ENCODE measurements at regions not wholly inside any gene's neighbourhood (a gene's known extent, or its start where the extent isn't known, plus 50 kb on each side); places are given as distances from the start of the nearest gene placed in this dataset.

GRCh38 chr5:121692158-121692557 is 159.5 kb upstream of the FTMT start:
- no peak for TF ChIP-seq CTCF (IDR thresholded peaks at IDR 0.05; ENCODE audit: low read depth, low read length)
- Histone ChIP-seq H3K4me1 (peaks cover 7% of the 10 kb centered on the region; the same call in 1 of the 2 replicates), H3K36me3 (no peaks in the 10 kb centered on the region)

GRCh38 chr5:121693864-121694263 is 157.8 kb upstream of the FTMT start:
- Histone ChIP-seq H3K9me3 (no peaks in the 10 kb centered on the region), H3K27me3 (no peaks in the 10 kb centered on the region), H3K36me3 (no peaks in the 10 kb centered on the region), H3K4me3 (ENCODE audit: low read depth, low read length) (no peak overlapping the region), H3K4me1 (peaks cover 10% of the 10 kb centered on the region; the same call in 1 of the 2 replicates)
- TF ChIP-seq CTCF (IDR thresholded peaks at IDR 0.05; ENCODE audit: low read depth, low read length), result no peak
- DNase-seq, result no peak

More at GRCh38 chr5:121692158-121692557, 159.5 kb upstream of the FTMT start:
- DNase-seq, result no peak
- no peak overlapping the region for H3K4me3 ChIP-seq (ENCODE audit: low read depth, low read length)
- no peaks in the 10 kb centered on the region for H3K27me3 ChIP-seq
- no peaks in the 10 kb centered on the region for H3K9me3 ChIP-seq

GRCh38 chr5:121695307-121695706 is 156.4 kb upstream of the FTMT start:
- no peak overlapping the region for H3K4me3 ChIP-seq (ENCODE audit: low read depth, low read length)
- H3K4me1 ChIP-seq, result peaks cover 14% of the 10 kb centered on the region; the same call in 1 of the 2 replicates
- no peak for TF ChIP-seq CTCF (IDR thresholded peaks at IDR 0.05; ENCODE audit: low read depth, low read length)
- H3K36me3 ChIP-seq, result no peaks in the 10 kb centered on the region
- DNase-seq, result no peak
- no peaks in the 10 kb centered on the region for H3K9me3 ChIP-seq
- no peaks in the 10 kb centered on the region for H3K27me3 ChIP-seq

- H3K4me3 ChIP-seq (ENCODE audit: low read depth, low read length), result no peak overlapping the region
- H3K4me1 ChIP-seq, result peaks cover 7% of the 10 kb centered on the region; the same call in 1 of the 2 replicates
- no peak for TF ChIP-seq CTCF (IDR thresholded peaks at IDR 0.05; ENCODE audit: low read depth, low read length)
- no peak for DNase-seq
- no peaks in the 10 kb centered on the region for H3K27me3 ChIP-seq
- no peaks in the 10 kb centered on the region for H3K36me3 ChIP-seq
- H3K9me3 ChIP-seq, result no peaks in the 10 kb centered on the region
Observed at GRCh38 chr5:121698690-121699089, 153.0 kb upstream of the FTMT start.

- no peak for TF ChIP-seq CTCF (IDR thresholded peaks at IDR 0.05; ENCODE audit: low read depth, low read length)
- no peak overlapping the region for H3K4me3 ChIP-seq (ENCODE audit: low read depth, low read length)
- H3K27me3 ChIP-seq, result no peaks in the 10 kb centered on the region
- no peak for DNase-seq
- H3K9me3 ChIP-seq, result no peaks in the 10 kb centered on the region
- H3K4me1 ChIP-seq, result peaks cover 7% of the 10 kb centered on the region; the same call in 1 of the 2 replicates
- no peaks in the 10 kb centered on the region for H3K36me3 ChIP-seq
Observed at GRCh38 chr5:121701731-121702130, 150.0 kb upstream of the FTMT start.

- H3K4me3 ChIP-seq (ENCODE audit: low read depth, low read length), result no peak overlapping the region
Observed at GRCh38 chr5:121702682-121703081, 149.0 kb upstream of the FTMT start.

More at GRCh38 chr5:121702682-121703081, 149.0 kb upstream of the FTMT start:
- no peak for TF ChIP-seq CTCF (IDR thresholded peaks at IDR 0.05; ENCODE audit: low read depth, low read length)
- no peaks in the 10 kb centered on the region for H3K27me3 ChIP-seq
- H3K36me3 ChIP-seq, result no peaks in the 10 kb centered on the region
- DNase-seq, result no peak
- no peaks in the 10 kb centered on the region for H3K9me3 ChIP-seq
- peaks cover 7% of the 10 kb centered on the region; the same call in 1 of the 2 replicates for H3K4me1 ChIP-seq
